ENCODE measurements at regions not wholly inside any gene's neighbourhood (a gene's known extent, or its start where the extent isn't known, plus 50 kb on each side); places are given as distances from the start of the nearest gene placed in this dataset.

- Histone ChIP-seq H3K4me2 (ENCODE audit: control insufficient read depth, insufficient read depth) (no peak overlapping the region), H3K79me2 (ENCODE audit: control insufficient read depth, insufficient read depth, low read length) (no peaks in the 10 kb centered on the region), H3K4me1 (ENCODE audit: control insufficient read depth, insufficient read depth, low read length) (no peaks in the 10 kb centered on the region), H3K9ac (ENCODE audit: control insufficient read depth, insufficient read depth, low read length) (no peak overlapping the region), H3K4me3 (no peak overlapping the region), H4K20me1 (ENCODE audit: control insufficient read depth, insufficient read depth) (no peaks in the 10 kb centered on the region), H3K27ac (ENCODE audit: control insufficient read depth, insufficient read depth) (no peak overlapping the region), H3K27me3 (replicated peaks in 1 of 2; ENCODE audit: control insufficient read depth in 2 of 2, insufficient read depth in 2 of 2, low read length in 1 of 2) (no peaks in the 10 kb centered on the region), H3K9me3 (replicated peaks; ENCODE audit: control insufficient read depth, insufficient read depth, low read length) (no peaks in the 10 kb centered on the region), H3K36me3 (ENCODE audit: control insufficient read depth in 2 of 2, insufficient read depth in 2 of 2, low read length in 1 of 2) (no peaks in the 10 kb centered on the region), H2AFZ (ENCODE audit: control insufficient read depth, low read depth, low read length) (no peak overlapping the region)
- ATAC-seq: no peak
- intact Hi-C loops (cut with micrococcal nuclease; ENCODE audit: unreplicated experiment) (no loop called here), in situ Hi-C loops (cut with MboI) (no loop called here)
- DNase-seq (ENCODE audit: low read depth, low spot score): no peak
- ChIA-PET CTCF (no interaction called here), RAD21 (ENCODE audit: unreplicated experiment) (no interaction called here), SMC1A (ENCODE audit: uncharacterized antibody, unreplicated experiment) (no interaction called here), POLR2A (no interaction called here)
- WGBS (ENCODE audit: insufficient coverage, insufficient replicate concordance, low lambda C conversion rate, missing lambda C conversion rate): 5% methylated on average over 2 of the region's 2 CpGs
- no peak for FAIRE-seq
- no TSS peak for BruUV-seq (replicated peaks)
- TF ChIP-seq DPF2 (IDR thresholded peaks at IDR 0.05) (no peak), ZBTB11 (CRISPR knock-in tag; IDR thresholded peaks at IDR 0.05) (no peak), ETV6 (conservative IDR thresholded peaks at IDR 0.05 in 1 of 2, IDR thresholded peaks at IDR 0.05 in 1 of 2; ENCODE audit: borderline replicate concordance in 1 of 2, low read depth in 1 of 2) (no peak), ZNF622 (IDR thresholded peaks at IDR 0.05) (no peak), CREB1 (IDR thresholded peaks at IDR 0.05; ENCODE audit: low read depth) (no peak), REST (IDR thresholded peaks at IDR 0.05; ENCODE audit: low read depth, low read length) (no peak), SREBF1 (IDR thresholded peaks at IDR 0.05; ENCODE audit: low read length) (no peak), FOS (IDR thresholded peaks at IDR 0.05; ENCODE audit: borderline replicate concordance, extremely low read depth, insufficient read length) (no peak), CBX3 (IDR thresholded peaks at IDR 0.05; ENCODE audit: borderline replicate concordance, low read depth) (no peak), SPI1 (IDR thresholded peaks at IDR 0.05; ENCODE audit: borderline replicate concordance, insufficient read depth, low read depth, low read length) (no peak), NFXL1 (IDR thresholded peaks at IDR 0.05; ENCODE audit: borderline replicate concordance) (no peak), ZBED1 (IDR thresholded peaks at IDR 0.05; ENCODE audit: borderline replicate concordance) (no peak), NR2C1 (IDR thresholded peaks at IDR 0.05) (no peak), SIX5 (IDR thresholded peaks at IDR 0.05; ENCODE audit: low read depth, low read length, severe bottlenecking) (no peak), RCOR1 (conservative IDR thresholded peaks at IDR 0.05; ENCODE audit: low read depth, low read length) (no peak)
These were observed 60.5 kb upstream of the TBX20 start for GRCh38 chr7:35314354-35314753.

Data from GM12878 (cell line).